Muscle of leg (tissue), 3 donors: ENCODE measurements at regions not wholly inside any gene's neighbourhood (a gene's known extent, or its start where the extent isn't known, plus 50 kb on each side); places are given as distances from the start of the nearest gene placed in this dataset.

Experiments used
- DNase-seq: peaks from one replicate; pipeline ENCODE4 v3.0.0; 2013
- H3K27ac ChIP-seq: one replicate; pipeline ENCODE4 v1.5.1; 2013; ENCODE audit warnings: mild to moderate bottlenecking, low read length, control low read depth
- H3K27me3 ChIP-seq: one replicate; pipeline ENCODE4 v1.6.1; 2013; ENCODE audit warnings: low read length; ENCODE audit not compliant: control insufficient read depth, insufficient read depth
- H3K36me3 ChIP-seq: one replicate; pipeline ENCODE4 v1.6.1; 2013; ENCODE audit warnings: low read length; ENCODE audit not compliant: control insufficient read depth, insufficient read depth
- H3K4me1 ChIP-seq: one replicate; pipeline ENCODE4 v1.6.1; 2013; ENCODE audit warnings: low read length; ENCODE audit not compliant: control insufficient read depth, insufficient read depth
- H3K4me3 ChIP-seq: one replicate; pipeline ENCODE4 v1.5.1; 2013; ENCODE audit warnings: low read length, control low read depth
- H3K9me3 ChIP-seq: replicated peaks from 2 replicates; pipeline ENCODE4 v1.6.1; 2013; ENCODE audit warnings: low read depth, low read length; ENCODE audit not compliant: control insufficient read depth
- WGBS: methylation state at CpG from one replicate; pipeline ENCODE4 v1.1.5; 2013; ENCODE audit warnings: missing lambda C conversion rate; ENCODE audit not compliant: insufficient coverage; 5-methylcytosine and 5-hydroxymethylcytosine counted together

- Histone ChIP-seq H3K27ac (no peak overlapping the region), H3K9me3 (no peaks in the 10 kb centered on the region), H3K27me3 (no peaks in the 10 kb centered on the region), H3K4me1 (no peaks in the 10 kb centered on the region), H3K36me3 (no peaks in the 10 kb centered on the region), H3K4me3 (no peak overlapping the region)
- no peak for DNase-seq
- 56% methylated on average over 2 of the region's 3 CpGs for WGBS
These were observed 50.7 kb upstream of the C3orf49 start for GRCh38 chr3:63768386-63768785.

GRCh38 chr3:63768888-63769287 lies 50.2 kb upstream of the C3orf49 start:
- Histone ChIP-seq H3K27me3 (no peaks in the 10 kb centered on the region), H3K4me3 (no peak overlapping the region), H3K9me3 (no peaks in the 10 kb centered on the region), H3K4me1 (no peaks in the 10 kb centered on the region), H3K36me3 (no peaks in the 10 kb centered on the region), H3K27ac (no peak overlapping the region)
- 52% methylated on average over 2 of the region's 2 CpGs for WGBS
- DNase-seq: no peak
